Mesothelial cell of epicardium (in vitro differentiated cells): ENCODE measurements at regions not wholly inside any gene's neighbourhood (a gene's known extent, or its start where the extent isn't known, plus 50 kb on each side); places are given as distances from the start of the nearest gene placed in this dataset.
A peak's percentile ranks its signal among the peaks of the same experiment; 100 is the strongest.

ENCODE experiments used
- DNase-seq, 2 experiments: peaks; one replicate each; pipeline ENCODE4 v3.0.0; 2021; ENCODE audit warnings: low spot score in 2 of 2; ENCODE audit not compliant: unreplicated experiment in 2 of 2
- H3K27ac Mint-ChIP-seq: 2 replicates; pipeline ENCODE4 v1.8.0; 2021; ENCODE audit warnings: mixed read lengths
- H3K27me3 Mint-ChIP-seq: 2 replicates; pipeline ENCODE4 v1.8.0; 2021; ENCODE audit warnings: low read depth, mixed read lengths
- H3K36me3 Mint-ChIP-seq: 2 replicates; pipeline ENCODE4 v1.8.0; 2021; ENCODE audit warnings: mixed read lengths
- H3K4me1 Mint-ChIP-seq: 2 replicates; pipeline ENCODE4 v1.8.0; 2021; ENCODE audit warnings: mixed read lengths
- H3K4me3 Mint-ChIP-seq: 2 replicates; pipeline ENCODE4 v1.8.0; 2021; ENCODE audit warnings: mild to moderate bottlenecking, moderate library complexity, mixed read lengths
- H3K9me3 Mint-ChIP-seq: 2 replicates; pipeline ENCODE4 v1.8.0; 2021; ENCODE audit warnings: mixed read lengths
- TF ChIP-seq, protein P1 (sequence below): fragments of 200-600 bp; sonication (generic); IDR thresholded peaks from one replicate; pipeline ENCODE4 v1.5.0; 2021; ENCODE audit warnings: antibody characterized with exemption; ENCODE audit not compliant: unreplicated experiment

DNA sequence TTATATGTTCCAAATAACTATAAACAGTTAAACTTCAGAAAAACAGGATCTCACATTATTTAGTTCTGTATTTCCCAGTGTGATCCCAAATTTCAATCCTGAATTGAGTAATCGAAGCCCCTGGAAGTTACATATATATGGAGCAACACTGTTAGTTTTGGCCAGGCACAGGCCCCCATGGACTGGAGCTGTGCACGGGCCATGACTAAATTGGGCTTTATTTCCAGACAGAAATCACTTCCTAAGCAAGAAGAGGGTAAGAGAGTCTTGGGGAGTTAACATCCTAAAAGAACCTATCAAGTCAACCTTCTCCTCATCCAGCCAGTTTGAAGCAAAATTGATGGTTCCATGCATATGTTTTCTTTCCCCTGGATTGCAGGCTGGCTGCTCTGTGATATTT lies 393.0 kb downstream of the TMEM167A start:
- TF ChIP-seq, protein P1, sequence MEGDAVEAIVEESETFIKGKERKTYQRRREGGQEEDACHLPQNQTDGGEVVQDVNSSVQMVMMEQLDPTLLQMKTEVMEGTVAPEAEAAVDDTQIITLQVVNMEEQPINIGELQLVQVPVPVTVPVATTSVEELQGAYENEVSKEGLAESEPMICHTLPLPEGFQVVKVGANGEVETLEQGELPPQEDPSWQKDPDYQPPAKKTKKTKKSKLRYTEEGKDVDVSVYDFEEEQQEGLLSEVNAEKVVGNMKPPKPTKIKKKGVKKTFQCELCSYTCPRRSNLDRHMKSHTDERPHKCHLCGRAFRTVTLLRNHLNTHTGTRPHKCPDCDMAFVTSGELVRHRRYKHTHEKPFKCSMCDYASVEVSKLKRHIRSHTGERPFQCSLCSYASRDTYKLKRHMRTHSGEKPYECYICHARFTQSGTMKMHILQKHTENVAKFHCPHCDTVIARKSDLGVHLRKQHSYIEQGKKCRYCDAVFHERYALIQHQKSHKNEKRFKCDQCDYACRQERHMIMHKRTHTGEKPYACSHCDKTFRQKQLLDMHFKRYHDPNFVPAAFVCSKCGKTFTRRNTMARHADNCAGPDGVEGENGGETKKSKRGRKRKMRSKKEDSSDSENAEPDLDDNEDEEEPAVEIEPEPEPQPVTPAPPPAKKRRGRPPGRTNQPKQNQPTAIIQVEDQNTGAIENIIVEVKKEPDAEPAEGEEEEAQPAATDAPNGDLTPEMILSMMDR, result no peak
- H3K4me1 Mint-ChIP-seq, result peaks cover 4% of the 10 kb centered on the region
- H3K36me3 Mint-ChIP-seq, result no peaks in the 10 kb centered on the region
- DNase-seq, result no peak
- H3K27me3 Mint-ChIP-seq, result no peaks in the 10 kb centered on the region
- no peak overlapping the region for H3K4me3 Mint-ChIP-seq
- H3K27ac Mint-ChIP-seq, result no peak overlapping the region
- H3K9me3 Mint-ChIP-seq, result peaks cover 8% of the 10 kb centered on the region

GRCh38 chr5:82679660-82680059 lies 397.5 kb downstream of the TMEM167A start:
- Mint-ChIP-seq H3K27me3 (no peaks in the 10 kb centered on the region), H3K9me3 (peaks cover 8% of the 10 kb centered on the region), H3K4me1 (peaks cover 2% of the 10 kb centered on the region), H3K27ac (no peak overlapping the region), H3K4me3 (no peak overlapping the region), H3K36me3 (no peaks in the 10 kb centered on the region)
- TF ChIP-seq, protein P1, result no peak
- DNase-seq, result no peak

GRCh38 chr5:82676661-82677060 lies 398.5 kb upstream of the RPS23 start:
- TF ChIP-seq, protein P1, result no peak
- Mint-ChIP-seq H3K4me1 (peaks cover 10% of the 10 kb centered on the region), H3K27ac (no peak overlapping the region), H3K9me3 (peaks cover 3% of the 10 kb centered on the region), H3K36me3 (no peaks in the 10 kb centered on the region), H3K27me3 (no peaks in the 10 kb centered on the region), H3K4me3 (no peak overlapping the region)
- DNase-seq, result no peak

- Mint-ChIP-seq H3K4me3 (no peak overlapping the region), H3K27ac (no peak overlapping the region), H3K36me3 (no peaks in the 10 kb centered on the region), H3K27me3 (no peaks in the 10 kb centered on the region), H3K4me1 (peaks cover 12% of the 10 kb centered on the region), H3K9me3 (no peaks in the 10 kb centered on the region)
- DNase-seq, result no peak
- TF ChIP-seq, protein P1, result no peak
These were observed 396.5 kb upstream of the RPS23 start for GRCh38 chr5:82674671-82675070.

DNA sequence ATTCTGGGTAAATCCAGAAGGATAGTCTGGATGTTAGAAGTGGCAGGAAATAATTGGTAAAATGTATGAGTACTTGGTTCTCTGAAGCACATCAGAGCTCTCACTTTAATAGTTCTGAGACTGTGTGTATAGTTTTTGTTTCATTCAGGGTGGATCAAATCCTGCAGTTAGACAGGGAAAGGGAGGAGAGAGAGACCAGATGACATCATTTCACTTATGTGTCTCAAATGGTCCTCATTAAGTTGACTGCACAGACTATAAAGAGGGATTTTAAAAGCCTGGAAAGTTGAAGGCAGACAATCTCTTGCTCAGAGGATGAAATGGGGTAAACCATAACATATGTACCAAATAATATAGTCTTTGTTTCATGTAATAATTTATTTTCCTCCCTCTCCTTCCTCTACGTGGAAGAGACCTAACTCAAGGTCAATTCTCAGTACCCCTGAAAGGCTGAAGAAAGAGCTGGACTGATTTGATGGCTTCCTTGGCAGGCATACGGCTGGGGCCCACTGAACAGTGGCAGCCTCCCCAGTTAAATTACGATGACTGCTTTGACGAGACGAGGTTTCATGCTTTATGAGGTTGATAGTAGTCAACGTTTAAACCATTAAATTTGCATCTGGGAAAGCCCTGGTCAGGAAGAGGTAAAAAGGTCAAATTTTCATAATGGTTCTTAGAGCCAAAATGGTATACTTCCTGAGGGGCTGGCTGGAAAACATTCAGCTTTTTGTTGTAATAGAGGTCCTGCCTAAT lies 395.1 kb upstream of the RPS23 start:
- TF ChIP-seq, protein P1, result no peak
- Mint-ChIP-seq H3K9me3 (no peaks in the 10 kb centered on the region), H3K4me3 (no peak overlapping the region), H3K27ac (peak overlapping the region; percentile 4), H3K4me1 (peaks cover 16% of the 10 kb centered on the region), H3K27me3 (no peaks in the 10 kb centered on the region), H3K36me3 (no peaks in the 10 kb centered on the region)
- DNase-seq, result no peak
